ENCODE measurements at regions not wholly inside any gene's neighbourhood (a gene's known extent, or its start where the extent isn't known, plus 50 kb on each side); places are given as distances from the start of the nearest gene placed in this dataset.
A peak's percentile ranks its signal among the peaks of the same experiment; 100 is the strongest.
"Not testable (repeated sequence)": the region's sequence is repeated elsewhere in the genome, so short reads cannot be mapped to it uniquely, and the experiment has no call there.

DNA sequence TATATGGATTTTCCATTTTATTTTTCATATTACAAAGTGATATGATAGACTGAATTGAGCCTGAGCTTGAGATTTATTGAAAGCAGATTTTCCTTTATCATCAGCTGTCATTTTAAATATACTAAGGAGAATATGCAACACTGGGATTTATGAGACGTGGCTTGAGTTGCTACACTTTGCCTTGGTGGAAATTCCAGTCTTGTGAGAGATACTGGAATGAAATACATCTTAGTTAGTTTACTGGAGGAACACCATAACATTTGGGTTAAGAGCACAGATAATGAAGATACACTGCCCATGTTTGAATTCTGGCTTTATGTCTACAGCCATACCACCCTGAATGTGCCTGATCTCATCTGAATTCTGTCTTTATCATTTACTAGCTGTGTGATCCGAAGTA, 86.5 kb upstream of the IFNGR1 start:
- DNase-seq: no peak

DNA sequence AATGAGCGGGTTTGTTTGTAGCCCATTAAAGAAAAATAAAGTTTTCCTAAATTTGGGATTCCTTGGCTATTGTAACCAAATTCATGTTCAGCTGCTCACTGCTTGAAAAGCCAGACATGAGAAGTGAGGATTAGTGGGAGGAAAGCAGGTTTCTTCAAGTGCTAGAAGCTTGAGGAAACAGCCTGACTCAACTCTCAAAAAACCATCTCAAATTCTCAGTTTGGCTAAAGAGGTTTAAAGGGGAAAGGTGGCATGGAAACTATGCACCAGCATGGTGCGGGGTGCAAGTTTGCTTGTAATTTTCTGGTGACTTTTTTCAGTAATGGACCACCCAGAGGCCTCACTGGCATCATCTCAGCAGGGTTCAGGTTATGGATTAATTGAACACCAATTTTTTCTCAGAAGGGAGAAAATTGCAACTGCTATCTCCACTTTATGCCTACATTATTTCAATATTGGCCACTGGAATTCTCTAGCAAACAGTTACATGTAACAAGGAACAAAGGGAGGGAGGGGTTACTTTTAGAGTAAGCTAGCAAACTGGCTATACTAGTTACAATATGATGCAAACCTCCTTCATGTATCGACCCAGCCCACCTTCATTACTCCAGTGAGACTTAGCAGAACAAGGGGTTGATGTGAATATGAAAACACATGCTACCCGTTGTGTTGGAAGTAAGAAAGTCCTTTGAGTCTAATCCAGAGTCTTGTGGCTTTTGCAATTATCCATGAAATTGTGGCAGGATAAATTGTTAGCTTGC, 85.0 kb upstream of the IFNGR1 start:
- no peak for DNase-seq

DNA sequence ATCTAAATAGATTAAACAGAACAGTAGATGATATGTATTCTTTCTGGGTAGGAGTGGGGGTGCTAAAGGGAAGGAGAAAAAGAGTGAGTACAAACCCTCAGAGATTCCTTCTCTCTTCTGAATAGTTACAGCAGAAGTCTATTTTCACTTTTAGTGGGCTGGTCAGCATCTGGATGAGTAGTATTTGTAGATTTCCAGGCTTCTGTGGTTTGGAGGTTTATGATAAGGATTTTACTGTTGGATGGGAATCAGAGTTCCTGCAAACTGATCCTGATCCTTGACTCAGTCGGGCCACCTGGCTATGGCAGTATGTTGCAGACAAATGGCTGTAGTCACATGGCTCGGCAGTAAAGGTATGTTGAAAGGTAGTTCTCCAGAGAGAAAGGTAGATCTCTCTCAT, 84.3 kb upstream of the IFNGR1 start:
- DNase-seq: no peak

DNA sequence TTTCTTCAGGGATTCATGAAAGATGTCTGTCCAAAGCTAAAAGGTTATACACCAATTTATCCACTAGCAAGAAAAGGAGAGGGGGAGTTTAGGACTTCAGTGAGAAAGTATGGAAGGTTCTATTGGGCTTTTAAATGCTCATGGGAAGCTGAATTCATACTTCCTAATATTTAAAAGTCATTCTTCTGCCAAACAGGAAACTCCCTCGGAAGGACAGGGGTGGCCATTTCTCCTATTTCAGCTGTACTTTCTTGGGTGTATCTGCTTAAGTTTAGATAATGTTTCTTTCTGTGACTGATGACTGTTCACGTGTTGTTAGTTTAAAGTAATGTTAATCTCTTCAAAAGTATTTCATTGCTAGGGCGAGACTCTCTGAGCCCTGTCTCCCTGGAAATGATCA, 80.5 kb upstream of the IFNGR1 start:
- no peak for DNase-seq

DNA sequence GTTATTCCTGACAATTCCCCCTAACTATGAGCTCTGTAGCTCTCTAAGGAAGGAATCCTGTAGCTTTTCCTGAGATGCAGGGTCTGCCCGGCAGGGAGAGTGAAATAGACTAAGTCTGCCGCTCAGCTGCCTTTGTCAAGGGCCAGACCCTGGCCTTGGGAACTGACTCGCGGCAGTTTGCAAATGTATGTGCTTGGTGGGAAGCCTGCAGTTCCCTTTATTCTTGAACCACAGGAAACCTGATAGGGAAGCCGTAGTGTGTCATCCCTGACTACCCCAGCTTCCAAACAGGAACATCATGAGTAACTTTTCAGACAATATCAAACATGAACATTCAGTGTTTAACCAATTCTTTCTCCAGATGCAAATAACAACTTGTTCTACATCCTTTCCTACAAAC, 78.7 kb upstream of the IFNGR1 start:
- no peak for DNase-seq

DNA sequence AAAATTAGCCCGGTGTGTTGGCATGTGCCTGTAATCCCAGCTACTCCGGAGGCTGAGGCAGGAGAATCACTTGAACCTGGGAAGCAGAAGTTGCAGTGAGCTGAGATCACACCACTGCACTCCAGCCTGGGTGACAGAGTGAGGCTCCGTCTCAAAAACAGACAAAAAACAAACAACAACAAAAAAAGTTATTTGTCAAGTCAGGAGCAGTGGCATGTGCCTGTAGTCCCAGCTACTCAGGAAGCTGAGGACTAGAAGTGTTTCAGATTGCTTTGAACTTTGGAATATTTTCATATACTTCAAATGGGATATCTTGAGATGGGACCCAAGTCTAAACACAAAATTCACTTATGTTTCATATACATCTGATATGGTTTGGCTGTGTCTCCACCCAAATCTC, 73.1 kb upstream of the IFNGR1 start:
- not testable (repeated sequence) for DNase-seq

DNA sequence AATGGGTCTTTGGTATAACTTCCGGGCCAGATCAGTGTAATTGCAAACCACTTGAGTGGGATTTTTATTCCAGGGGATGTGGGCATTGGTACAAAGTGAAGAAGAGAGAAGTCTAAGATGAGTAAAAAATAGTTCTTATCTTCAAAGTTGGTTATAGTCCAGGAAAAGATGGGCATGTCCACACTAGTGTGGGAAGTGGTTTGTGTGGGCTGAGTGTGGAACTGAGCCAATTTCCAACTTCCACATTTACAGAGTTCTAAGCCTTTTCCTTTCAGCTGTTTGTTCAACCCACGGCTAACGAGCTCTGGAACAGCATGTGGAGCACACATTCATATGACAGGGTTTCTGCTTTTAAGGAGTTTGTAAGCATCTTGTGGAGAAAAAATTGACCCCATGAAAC, 72.3 kb upstream of the IFNGR1 start:
- DNase-seq: peak; percentile 51

DNA sequence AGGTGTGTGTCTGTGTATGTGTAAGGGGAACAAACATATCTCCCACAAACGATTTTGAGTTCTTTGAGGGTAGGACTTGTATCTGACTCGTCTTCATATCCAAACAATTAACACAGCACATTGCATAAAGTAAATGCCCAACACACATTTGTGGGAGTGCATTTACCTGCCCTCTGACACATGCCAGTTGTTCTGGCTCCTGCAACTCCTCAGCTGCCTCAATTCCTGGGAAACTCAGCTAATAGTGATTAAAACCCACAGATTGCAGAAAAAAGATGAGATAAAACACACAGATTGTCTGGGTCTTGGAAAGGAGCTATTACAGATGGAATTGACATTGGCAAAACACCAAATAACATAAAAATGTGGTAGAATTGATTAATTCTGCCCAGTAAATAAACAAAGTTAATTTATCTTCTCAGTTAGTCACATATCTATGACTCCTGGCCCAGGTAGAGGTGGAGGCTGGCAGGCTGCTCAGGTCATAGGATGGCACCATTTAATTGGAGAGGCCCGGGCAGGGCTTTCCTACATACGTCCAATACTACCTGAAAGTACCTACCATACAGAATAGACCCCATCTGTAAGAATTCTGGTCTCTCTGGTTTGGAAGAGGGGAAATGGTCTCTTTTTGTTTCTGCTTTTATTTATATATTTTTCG, 71.5 kb upstream of the IFNGR1 start:
- peak; percentile 10 for DNase-seq

DNA sequence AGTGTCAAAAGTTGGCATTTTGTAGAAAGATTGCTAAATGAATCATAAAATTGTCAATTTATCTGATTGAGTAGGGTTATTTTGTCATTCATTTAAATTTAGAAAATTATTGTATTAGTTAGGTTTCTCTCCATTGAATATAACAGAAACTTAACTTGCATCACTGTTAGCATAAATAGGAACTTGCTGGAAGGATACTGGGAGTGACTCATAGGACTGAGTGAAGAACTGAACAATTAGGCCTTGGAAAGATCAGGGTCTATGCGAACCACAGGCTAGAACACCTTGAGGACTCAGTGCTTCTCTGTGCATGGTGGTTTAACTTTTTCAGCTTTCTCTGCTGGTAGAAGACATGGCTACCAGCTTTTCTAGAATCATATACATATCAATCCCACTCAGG, 67.7 kb upstream of the IFNGR1 start:
- DNase-seq: no peak

DNA sequence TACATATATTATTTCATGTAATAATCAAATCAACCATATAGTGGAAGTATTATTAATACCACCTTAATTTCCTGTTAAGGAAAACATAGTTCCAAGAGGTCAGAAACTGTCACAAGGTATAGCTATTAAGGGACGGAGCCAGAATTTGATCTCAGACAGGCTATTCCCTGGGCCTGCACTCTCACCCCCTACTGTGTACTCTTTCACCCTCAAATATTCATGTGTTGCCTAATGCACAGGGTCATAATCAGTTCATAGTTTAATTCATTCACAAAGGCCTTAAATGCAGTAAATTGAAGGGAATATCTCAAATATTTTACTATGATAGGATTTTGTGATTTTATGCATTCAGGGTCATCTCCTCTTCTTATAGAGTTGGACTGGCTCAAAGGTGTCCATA, 67.2 kb upstream of the IFNGR1 start:
- DNase-seq: no peak

DNA sequence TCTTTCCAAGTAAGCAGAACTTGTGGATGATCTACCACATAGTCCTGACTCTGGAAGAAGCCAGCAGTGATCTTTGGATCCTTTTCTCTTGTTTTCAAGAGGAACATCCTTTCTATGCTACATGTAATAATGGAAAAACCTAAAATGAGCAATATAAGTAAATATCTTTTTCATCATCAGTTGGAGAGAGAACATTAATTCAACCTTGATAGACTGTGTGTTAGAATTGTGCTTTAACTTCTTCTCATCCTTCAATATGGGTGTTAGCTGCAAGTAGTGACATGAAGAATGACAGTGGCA, 65.6 kb upstream of the IFNGR1 start:
- DNase-seq: no peak

DNA sequence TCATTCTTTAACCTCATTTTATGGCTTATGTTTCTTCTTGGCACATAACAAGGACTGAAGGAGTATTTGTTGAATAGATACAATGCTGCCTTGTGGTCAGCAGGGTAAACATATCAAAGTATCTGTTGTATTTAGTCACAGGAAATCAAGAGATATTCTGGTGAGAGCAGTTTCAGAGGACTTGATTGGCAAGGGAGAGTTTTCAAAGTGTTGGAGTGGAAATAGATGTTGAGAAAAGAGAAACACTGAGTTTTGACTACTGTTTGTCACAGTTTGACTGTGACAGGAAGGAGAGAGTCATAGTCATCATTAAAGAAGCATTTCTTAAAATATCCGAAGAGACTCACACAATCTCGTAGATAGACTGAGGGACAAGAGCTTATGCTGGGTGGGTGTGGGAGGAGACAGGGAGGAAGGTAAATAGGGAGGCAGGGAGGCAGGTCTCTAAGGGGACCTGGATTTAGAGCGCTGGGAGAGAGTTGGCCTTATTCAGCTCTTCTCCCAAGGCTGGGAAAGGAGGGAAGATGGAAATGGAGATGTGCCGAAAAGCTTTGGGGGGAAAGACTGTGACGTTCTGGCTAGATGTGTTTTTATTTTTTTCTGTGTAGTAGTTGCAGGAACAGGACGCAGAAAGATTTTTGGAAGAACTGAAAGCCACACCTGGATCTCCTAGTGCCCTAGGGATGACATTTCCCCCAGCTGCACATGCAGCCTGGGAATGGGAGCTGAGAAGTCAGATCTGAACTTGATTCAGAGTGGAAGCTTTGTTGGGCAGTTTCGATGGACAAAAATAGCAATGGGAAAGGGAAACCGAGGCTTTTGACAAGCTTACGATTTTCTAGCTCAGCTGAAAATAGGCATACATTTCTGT, 65.0 kb upstream of the IFNGR1 start:
- no peak for DNase-seq

DNA sequence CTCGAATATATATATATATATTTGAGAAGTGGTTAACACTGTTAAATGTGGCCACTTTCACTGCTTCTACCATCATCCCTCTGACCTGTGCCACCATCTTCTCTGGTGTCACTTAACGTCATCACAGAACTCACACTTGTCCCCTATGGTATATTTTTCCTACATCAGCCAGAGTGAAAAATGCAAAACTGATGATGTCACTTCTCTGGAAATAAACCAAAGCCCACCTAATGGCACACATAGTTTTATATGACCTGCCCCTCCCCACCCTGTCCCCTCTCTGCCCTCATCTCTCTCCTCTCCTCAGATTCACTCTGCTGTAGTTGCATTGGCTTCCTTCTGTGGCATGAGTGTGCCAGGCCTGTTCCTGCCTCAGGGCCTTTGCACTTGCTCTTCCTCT, 63.9 kb upstream of the IFNGR1 start:
- no peak for DNase-seq

DNA sequence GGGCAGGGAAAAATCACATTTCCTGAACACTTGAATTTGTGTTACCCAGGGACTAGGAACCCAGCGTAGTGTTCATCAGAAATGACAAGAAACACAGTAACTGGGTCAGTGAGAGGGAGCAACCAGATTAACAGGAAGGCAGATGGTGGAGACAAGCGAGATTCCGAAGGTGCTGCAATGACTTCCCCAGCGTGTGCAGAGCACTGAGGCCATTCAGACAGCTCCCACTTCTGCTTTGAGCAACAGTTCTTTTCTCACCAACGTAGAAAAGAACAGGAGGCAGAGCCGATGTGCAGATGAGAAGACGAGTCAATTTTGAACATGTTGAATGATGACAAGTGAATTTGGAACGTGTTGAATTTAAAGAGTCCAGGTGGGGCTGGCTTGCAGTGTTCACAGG, 63.1 kb upstream of the IFNGR1 start:
- no peak for DNase-seq

DNA sequence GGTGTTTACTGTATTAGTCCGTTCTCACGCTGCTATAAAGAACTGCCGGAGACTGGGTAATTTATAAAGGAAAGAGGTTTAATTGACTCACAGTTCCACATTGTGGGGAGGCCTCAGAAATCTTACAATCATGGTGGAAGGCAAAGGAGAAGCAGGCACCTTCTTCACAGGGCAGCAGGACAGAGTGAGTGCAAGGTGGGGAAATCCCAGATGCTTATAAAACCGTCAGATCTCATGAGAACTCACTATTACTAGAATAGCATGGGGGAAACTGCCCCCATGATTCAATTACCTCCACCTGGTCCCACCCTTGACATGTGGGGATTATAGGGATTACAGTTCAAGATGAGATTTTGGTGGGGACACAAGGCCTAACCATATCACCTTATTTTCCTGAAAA, 60.1 kb upstream of the IFNGR1 start:
- not testable (repeated sequence) for DNase-seq

DNA sequence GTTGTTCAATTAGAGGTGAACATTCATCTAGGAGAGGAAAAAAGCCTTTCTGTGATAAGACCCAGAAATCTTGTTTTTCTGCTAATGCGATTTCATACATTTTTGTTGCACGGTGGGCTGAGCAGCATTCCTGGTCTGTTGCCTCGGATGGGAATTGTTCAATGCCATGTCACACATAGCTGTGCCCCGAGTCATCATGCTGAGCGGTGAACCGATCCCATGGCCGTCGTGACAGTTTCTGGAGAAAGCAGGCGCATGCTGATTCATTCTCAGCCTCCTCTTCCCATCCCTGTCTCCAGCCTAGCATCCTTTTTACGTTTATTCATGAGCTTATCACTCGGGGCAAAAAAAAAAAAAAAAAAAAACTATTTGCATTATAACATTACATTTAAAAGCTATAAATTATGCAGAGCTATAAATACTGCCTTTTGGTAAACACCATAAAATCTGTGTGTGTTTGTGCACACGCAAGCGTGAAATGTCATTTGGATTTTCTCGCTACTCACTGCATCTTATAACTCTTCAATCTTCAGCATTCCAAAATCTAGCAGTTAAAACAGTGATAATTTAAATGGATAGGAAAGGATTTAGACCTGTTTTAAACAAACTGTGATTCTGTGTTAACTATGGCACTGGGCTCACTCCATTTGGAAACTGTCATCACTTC, 58.9 kb upstream of the IFNGR1 start:
- no peak for DNase-seq

DNA sequence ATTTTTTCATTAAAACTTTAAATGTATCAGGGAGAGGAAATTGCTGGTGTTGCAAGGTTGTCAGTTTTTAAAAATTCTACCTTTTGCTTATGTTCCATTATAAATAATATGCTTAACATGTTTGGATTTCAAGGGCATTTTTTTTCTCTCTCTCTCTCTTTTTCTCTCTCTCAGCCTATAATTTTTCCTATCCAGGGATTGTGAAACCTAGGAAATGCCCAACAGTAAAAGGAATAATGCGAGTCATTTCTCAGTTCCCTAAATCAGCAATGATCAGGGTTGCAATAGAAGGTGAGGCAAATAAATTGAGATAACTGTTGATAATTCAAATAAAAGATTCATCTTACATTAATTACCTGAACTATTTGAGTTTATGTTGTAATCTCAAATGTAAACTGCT, 53.2 kb upstream of the IFNGR1 start:
- DNase-seq: no peak

DNA sequence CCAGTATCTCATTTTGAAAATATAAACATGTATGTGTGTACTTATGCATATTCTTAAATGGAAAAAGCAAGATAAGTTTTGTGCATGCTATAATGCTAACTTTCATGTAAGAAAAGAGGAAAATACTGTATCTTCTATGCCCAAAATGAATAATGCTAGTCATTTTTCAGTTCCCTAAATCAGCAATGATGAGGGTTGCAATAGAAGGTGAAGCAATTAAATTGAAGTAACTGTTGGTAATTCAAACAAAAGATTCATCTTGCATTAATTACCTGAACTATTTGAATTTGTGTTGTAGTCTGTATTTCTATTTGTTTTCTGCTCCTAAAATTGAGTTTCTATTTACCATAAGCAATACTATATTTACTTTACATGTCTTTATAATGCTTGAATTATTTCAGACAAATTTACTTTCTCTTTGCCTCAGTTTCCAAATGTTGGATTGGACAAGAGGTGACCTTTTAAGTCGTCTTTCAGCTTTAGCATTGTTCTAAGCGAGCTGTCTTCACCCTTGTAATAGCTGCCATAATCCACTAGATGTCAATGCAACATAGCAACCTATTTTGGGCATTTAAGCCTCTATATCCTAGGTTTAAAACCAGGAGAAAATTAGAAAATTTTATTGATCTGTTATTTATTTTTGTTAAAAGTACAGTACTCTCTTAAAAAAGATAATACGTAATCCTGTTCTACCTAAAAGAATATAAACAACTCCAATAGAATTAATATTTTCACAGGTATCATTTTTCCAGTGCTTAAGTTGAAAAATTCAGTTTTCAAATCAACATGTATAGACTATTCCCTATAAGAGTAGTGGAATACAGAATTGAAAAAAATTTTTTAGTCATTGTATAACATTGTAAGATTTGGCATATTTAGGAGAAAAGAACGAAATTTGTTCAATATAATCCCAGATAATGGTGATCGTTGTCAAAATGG, 52.3 kb upstream of the IFNGR1 start:
- peak; percentile 62 for DNase-seq

DNA sequence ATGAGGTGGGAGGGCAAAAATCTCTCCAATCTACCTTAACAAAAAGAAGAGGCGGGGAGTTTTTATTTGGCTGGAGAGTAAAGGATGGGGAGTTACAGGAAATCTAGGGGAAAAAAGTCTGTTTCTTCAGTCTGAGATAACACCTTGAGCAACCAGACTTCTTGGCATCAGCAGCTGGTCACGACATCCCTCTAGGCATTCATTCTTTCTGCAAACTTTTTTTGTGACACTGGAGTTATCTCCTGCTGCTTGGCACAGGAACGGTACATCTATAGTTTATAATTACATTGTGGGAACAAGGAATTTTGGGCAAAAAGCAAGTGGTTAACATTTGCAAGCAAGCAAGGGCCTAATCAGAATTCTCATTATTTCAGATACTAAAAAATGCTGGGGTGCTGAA, 50.6 kb upstream of the IFNGR1 start:
- DNase-seq: no peak

DNA sequence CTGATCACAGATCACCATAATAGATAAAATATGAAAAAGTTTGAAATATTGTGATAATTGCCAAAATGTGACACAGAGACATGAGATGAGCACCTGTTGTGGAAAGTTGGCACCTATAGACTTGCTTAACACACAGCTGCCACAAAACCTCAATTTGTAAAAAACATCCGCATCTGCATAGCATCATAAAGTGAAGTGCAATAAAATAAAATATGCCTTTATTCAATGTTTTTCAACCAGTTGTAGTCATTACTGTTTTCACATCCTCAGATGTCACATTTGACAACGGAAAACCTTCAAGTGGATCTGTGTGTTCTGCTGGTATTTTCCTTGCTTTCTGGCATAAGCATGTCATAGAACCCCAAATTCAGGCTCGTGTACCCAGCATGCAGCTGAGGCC, 50.2 kb upstream of the IFNGR1 start:
- no peak for DNase-seq

Data from NCI-H1105 treated with DMSO at 0.1 percent for 48 hours (cell line).